Hepatocyte (in vitro differentiated cells): ENCODE measurements at regions not wholly inside any gene's neighbourhood (a gene's known extent, or its start where the extent isn't known, plus 50 kb on each side); places are given as distances from the start of the nearest gene placed in this dataset.

Source experiments
- DNase-seq: peaks from one replicate; pipeline ENCODE4 v3.0.0-alpha.2; 2016; ENCODE audit warnings: low spot score
- H2AFZ ChIP-seq: fragments of 200-600 bp; sonication (generic); 2 replicates; pipeline ENCODE4 v1.6.0; 2016; ENCODE audit warnings: antibody characterized with exemption, mild to moderate bottlenecking
- H3K27ac ChIP-seq: fragments of 200-600 bp; sonication (generic); 2 replicates; pipeline ENCODE4 v1.5.1; 2016; ENCODE audit warnings: mild to moderate bottlenecking
- H3K27me3 ChIP-seq: fragments of 200-600 bp; sonication (generic); 2 replicates; pipeline ENCODE4 v1.6.1; 2016
- H3K36me3 ChIP-seq: fragments of 200-600 bp; sonication (generic); replicated peaks from 2 replicates; pipeline ENCODE4 v1.5.1; 2016; ENCODE audit warnings: low read depth; ENCODE audit not compliant: insufficient read depth
- H3K4me1 ChIP-seq: fragments of 200-600 bp; sonication (generic); 2 replicates; pipeline ENCODE4 v1.5.1; 2016; ENCODE audit warnings: mild to moderate bottlenecking, moderate library complexity; ENCODE audit not compliant: insufficient read depth
- H3K4me2 ChIP-seq: fragments of 200-600 bp; sonication (generic); 2 replicates; pipeline ENCODE4 v1.6.0; 2016
- H3K4me3 ChIP-seq: fragments of 200-600 bp; sonication (generic); 2 replicates; pipeline ENCODE4 v1.5.1; 2016; ENCODE audit warnings: mild to moderate bottlenecking
- H3K79me2 ChIP-seq: fragments of 200-600 bp; sonication (generic); 2 replicates; pipeline ENCODE4 v1.6.0; 2017; ENCODE audit warnings: mild to moderate bottlenecking
- H3K9me2 ChIP-seq: fragments of 200-600 bp; sonication (generic); replicated peaks from 2 replicates; pipeline ENCODE4 v1.6.0; 2017; ENCODE audit warnings: mild to moderate bottlenecking; ENCODE audit not compliant: insufficient read depth
- H3K9me3 ChIP-seq: fragments of 200-600 bp; sonication (generic); 2 replicates; pipeline ENCODE4 v1.5.1; 2016; ENCODE audit warnings: low read depth, mild to moderate bottlenecking
- H4K20me1 ChIP-seq: fragments of 200-600 bp; sonication (generic); 2 replicates; pipeline ENCODE4 v1.6.0; 2016; ENCODE audit warnings: mild to moderate bottlenecking; ENCODE audit not compliant: insufficient read depth, poor library complexity, severe bottlenecking
- CTCF ChIP-seq: fragments of 200-600 bp; sonication (generic); IDR thresholded peaks from 2 replicates; pipeline ENCODE4 v1.5.1; 2016; ENCODE audit warnings: antibody characterized with exemption, mild to moderate bottlenecking; ENCODE audit not compliant: poor library complexity
- EZH2 ChIP-seq: fragments of 200-600 bp; sonication (generic); IDR thresholded peaks from 2 replicates; pipeline ENCODE4 v1.6.1; 2016; ENCODE audit warnings: antibody characterized with exemption, mild to moderate bottlenecking, borderline replicate concordance
- EZH2phosphoT487 ChIP-seq: fragments of 200-600 bp; sonication (generic); IDR thresholded peaks from one replicate; pipeline ENCODE4 v1.6.1; 2018; ENCODE audit warnings: antibody characterized with exemption, mild to moderate bottlenecking, low read depth, moderate library complexity; ENCODE audit not compliant: unreplicated experiment, severe bottlenecking
- WGBS: methylation state at CpG from one replicate; pipeline ENCODE4 v1.1.6; 2016; ENCODE audit warnings: low lambda C conversion rate; ENCODE audit errors: missing lambda C conversion rate; 5-methylcytosine and 5-hydroxymethylcytosine counted together

- no peaks in the 10 kb centered on the region for H4K20me1 ChIP-seq
- TF ChIP-seq EZH2 (no peak), EZH2phosphoT487 (no peak), CTCF (no peak)
- no peaks in the 10 kb centered on the region for H3K9me3 ChIP-seq
- no peak overlapping the region for H3K27ac ChIP-seq
- no peak overlapping the region for H2AFZ ChIP-seq
- no peaks in the 10 kb centered on the region for H3K27me3 ChIP-seq
- H3K79me2 ChIP-seq, result no peaks in the 10 kb centered on the region
- H3K4me1 ChIP-seq, result no peaks in the 10 kb centered on the region
- H3K4me2 ChIP-seq, result no peak overlapping the region
- no peak for DNase-seq
- H3K36me3 ChIP-seq, result no peaks in the 10 kb centered on the region
- WGBS, result 77% methylated on average over 2 of the region's 2 CpGs
- H3K9me2 ChIP-seq, result no peaks in the 10 kb centered on the region
- no peak overlapping the region for H3K4me3 ChIP-seq
These were observed 330.8 kb downstream of the GPAM start for GRCh38 chr10:111852801-111853200.

GRCh38 chr10:111856631-111857030 is 326.9 kb downstream of the GPAM start:
- H2AFZ ChIP-seq, result no peak overlapping the region
- peak; percentile 11 for DNase-seq
- no peak overlapping the region for H3K4me3 ChIP-seq
- no peak overlapping the region for H3K4me2 ChIP-seq
- no peaks in the 10 kb centered on the region for H4K20me1 ChIP-seq
- H3K9me2 ChIP-seq, result no peaks in the 10 kb centered on the region
- 51% methylated on average over 3 of the region's 3 CpGs for WGBS
- no peaks in the 10 kb centered on the region for H3K27me3 ChIP-seq
- H3K79me2 ChIP-seq, result no peaks in the 10 kb centered on the region
- no peaks in the 10 kb centered on the region for H3K9me3 ChIP-seq
- no peaks in the 10 kb centered on the region for H3K36me3 ChIP-seq
- H3K4me1 ChIP-seq, result no peaks in the 10 kb centered on the region
- H3K27ac ChIP-seq, result no peak overlapping the region
- TF ChIP-seq EZH2, result no peak
- peak; percentile 34 for TF ChIP-seq CTCF

- no peak overlapping the region for H3K27ac ChIP-seq
- H3K4me3 ChIP-seq, result no peak overlapping the region
- H3K9me2 ChIP-seq, result no peaks in the 10 kb centered on the region
- WGBS, result 80% methylated on average over 3 of the region's 3 CpGs
- H3K27me3 ChIP-seq, result no peaks in the 10 kb centered on the region
- H3K79me2 ChIP-seq, result no peaks in the 10 kb centered on the region
- H3K4me2 ChIP-seq, result no peak overlapping the region
- no peak for TF ChIP-seq EZH2
- TF ChIP-seq EZH2phosphoT487, result no peak
- no peak for TF ChIP-seq CTCF
- no peak for DNase-seq
- H4K20me1 ChIP-seq, result no peaks in the 10 kb centered on the region
- H2AFZ ChIP-seq, result no peak overlapping the region
- H3K36me3 ChIP-seq, result no peaks in the 10 kb centered on the region
- H3K4me1 ChIP-seq, result no peaks in the 10 kb centered on the region
- no peaks in the 10 kb centered on the region for H3K9me3 ChIP-seq
These were observed 318.0 kb downstream of the GPAM start for GRCh38 chr10:111865550-111865949.

- H3K9me2 ChIP-seq, result no peaks in the 10 kb centered on the region
- TF ChIP-seq EZH2 (no peak), CTCF (no peak), EZH2phosphoT487 (no peak)
These were observed 312.1 kb downstream of the GPAM start for GRCh38 chr10:111871458-111871857.

More at GRCh38 chr10:111871458-111871857, 312.1 kb downstream of the GPAM start:
- Histone ChIP-seq H2AFZ (no peak overlapping the region), H3K36me3 (no peaks in the 10 kb centered on the region), H3K4me3 (no peak overlapping the region), H3K4me2 (no peak overlapping the region), H3K9me3 (no peaks in the 10 kb centered on the region), H3K79me2 (no peaks in the 10 kb centered on the region), H3K4me1 (no peaks in the 10 kb centered on the region), H3K27me3 (no peaks in the 10 kb centered on the region), H3K27ac (no peak overlapping the region), H4K20me1 (no peaks in the 10 kb centered on the region)
- no peak for DNase-seq
